ENCODE measurements at regions not wholly inside any gene's neighbourhood (a gene's known extent, or its start where the extent isn't known, plus 50 kb on each side); places are given as distances from the start of the nearest gene placed in this dataset.

GRCh38 chr2:239878686-239879085, 146.5 kb downstream of the NDUFA10 start:
- no peaks in the 10 kb centered on the region for H3K36me3 ChIP-seq (ENCODE audit: control insufficient read depth in 2 of 2, extremely low read depth in 1 of 2, insufficient read depth in 2 of 2, low read length in 2 of 2)
- TF ChIP-seq CTCF (IDR thresholded peaks at IDR 0.05; ENCODE audit: extremely low read depth in 1 of 2, insufficient read depth in 1 of 2, low read depth in 1 of 2, low read length in 2 of 2) (no peak), MAX (IDR thresholded peaks at IDR 0.05; ENCODE audit: insufficient read depth, insufficient read length) (no peak), FOS (IDR thresholded peaks at IDR 0.05; ENCODE audit: borderline replicate concordance, insufficient read depth, low read length) (no peak), MYC (IDR thresholded peaks at IDR 0.05; ENCODE audit: low read depth, low read length) (no peak), JUN (IDR thresholded peaks at IDR 0.05; ENCODE audit: borderline replicate concordance, insufficient read depth, insufficient read length, low read depth) (no peak), POLR2A (IDR thresholded peaks at IDR 0.05; ENCODE audit: low read depth, low read length) (no peak), POLR2AphosphoS5 (IDR thresholded peaks at IDR 0.05; ENCODE audit: insufficient read depth, low read depth, low read length) (no peak), GATA2 (IDR thresholded peaks at IDR 0.05; ENCODE audit: insufficient read depth, insufficient read length, low read depth, low read length) (no peak), EZH2 (IDR thresholded peaks at IDR 0.05; ENCODE audit: borderline replicate concordance, low read depth, low read length, severe bottlenecking) (no peak)
- no peaks in the 10 kb centered on the region for H4K20me1 ChIP-seq (replicated peaks; ENCODE audit: control insufficient read depth, extremely low read depth, insufficient read depth, low read length)
- no peaks in the 10 kb centered on the region for H3K9me1 ChIP-seq (replicated peaks; ENCODE audit: control insufficient read depth, extremely low read depth, insufficient read depth, low read length)
- peaks cover 17% of the 10 kb centered on the region for H3K4me1 ChIP-seq (ENCODE audit: control insufficient read depth, extremely low read depth, insufficient read depth, low read length)
- no peak overlapping the region for H3K4me3 ChIP-seq (replicated peaks in 1 of 3; ENCODE audit: insufficient read depth in 1 of 3, low read depth in 1 of 3, low read length in 3 of 3)
- no peak overlapping the region for H3K4me2 ChIP-seq (ENCODE audit: insufficient read depth, low read length)
- intact Hi-C loops (cut with micrococcal nuclease): no loop called here
- H3K79me2 ChIP-seq (ENCODE audit: control insufficient read depth, insufficient read depth, low read length): no peaks in the 10 kb centered on the region
- no peak overlapping the region for H3K27ac ChIP-seq (ENCODE audit: insufficient read depth, low read depth, low read length)
- DNase-seq (ENCODE audit: low read depth, low spot score): no peak
- H3K9me3 ChIP-seq (replicated peaks; ENCODE audit: control insufficient read depth, insufficient read depth, low read length): no peaks in the 10 kb centered on the region
- ChIA-PET POLR2A (no interaction called here), CTCF (no interaction called here)
- no peak for FAIRE-seq
- no peak overlapping the region for H2AFZ ChIP-seq (ENCODE audit: low read depth, low read length)
- H3K27me3 ChIP-seq (ENCODE audit: control insufficient read depth in 2 of 2, insufficient read depth in 2 of 2, low read length in 2 of 2): no peaks in the 10 kb centered on the region
- dilution Hi-C loops (cut with MboI; ENCODE audit: extremely low pct_ligation_motif_present, low sequenced_read_pairs): no loop called here
- no peak overlapping the region for H3K9ac ChIP-seq (replicated peaks; ENCODE audit: extremely low read depth, insufficient read depth, low read length)
- no TSS peak for BruUV-seq (replicated peaks)
